HepG2 (cell line): ENCODE measurements at regions not wholly inside any gene's neighbourhood (a gene's known extent, or its start where the extent isn't known, plus 50 kb on each side); places are given as distances from the start of the nearest gene placed in this dataset.

Experiments used
- ATAC-seq: fragments of 200-7000 bp; cut with Tn5 transposase; 3 replicates; pipeline ENCODE4 v1.9.1; 2020; ENCODE audit warnings: mild to moderate bottlenecking, moderate library complexity
- BruUV-seq: library from RNA; stranded (reverse); fragments of 400-500 nt; replicated peaks from 2 replicates; lab custom pipeline; 2021; lab: Mats Ljungman, UMichigan
- CTCF ChIA-PET: fragments of 300-600 bp; formaldehyde crosslinking; extraction: SDS; loops from one replicate; lab custom pipeline; 2021; ENCODE audit warnings: low total read pairs, inconsistent platforms, low intra/inter-chr PET ratio; lab: Yijun Ruan, JAX
- POLR2A ChIA-PET: fragments of 350-600 bp; sonication (Branson Sonifier 250); formaldehyde crosslinking; loops from one replicate; lab custom pipeline; 2020; ENCODE audit warnings: antibody characterized with exemption, inconsistent platforms; lab: Yijun Ruan, JAX
- DNase-seq: peaks from one replicate; pipeline ENCODE4 v3.0.0-alpha.2; 2015; ENCODE audit warnings: low spot score
- FAIRE-seq: peaks from 3 replicates; lab custom pipeline; 2011; peaks lifted over from hg19 to GRCh38; lab: Jason Lieb, UNC
- H2AFZ ChIP-seq: one replicate; pipeline ENCODE4 v1.6.1; 2011; ENCODE audit warnings: low read length, inconsistent platforms
- H3K27ac ChIP-seq: fragments of 300-600 bp; 3 replicates; pipeline ENCODE4 v1.8.0; 2011; ENCODE audit warnings: mixed run types, mild to moderate bottlenecking, mixed read lengths, low read length, inconsistent platforms; ENCODE audit not compliant: insufficient read depth; ENCODE audit errors: extremely low read length
- H3K27me3 ChIP-seq, 2 experiments: fragments of 200-600 bp in 1 of 2; 2 replicates in 1 of 2; 3 replicates in 1 of 2; pipeline versions ENCODE4 v1.6.0 to v1.8.0; 2011; ENCODE audit warnings: low read length in 2 of 2, mild to moderate bottlenecking in 2 of 2, moderate library complexity in 2 of 2, inconsistent platforms in 1 of 2; ENCODE audit not compliant: insufficient read depth in 2 of 2, control insufficient read depth in 1 of 2
- H3K36me3 ChIP-seq, 2 experiments: fragments of 200-600 bp in 1 of 2; replicated peaks in 1 of 2; 2 replicates in 1 of 2; 3 replicates in 1 of 2; pipeline versions ENCODE4 v1.5.1 to v1.8.0; 2011; ENCODE audit warnings: low read length in 2 of 2, inconsistent platforms in 1 of 2; ENCODE audit not compliant: insufficient read depth in 2 of 2, control insufficient read depth in 1 of 2
- H3K4me1 ChIP-seq: 2 replicates; pipeline ENCODE4 v1.5.1; 2012; ENCODE audit warnings: low read length, inconsistent platforms; ENCODE audit not compliant: insufficient read depth
- H3K4me2 ChIP-seq: 2 replicates; pipeline ENCODE4 v1.6.0; 2011; ENCODE audit warnings: low read depth, low read length, inconsistent platforms
- H3K4me3 ChIP-seq, 3 experiments: fragments of 200-600 bp in 1 of 3; sonication (generic), shearing (Covaris generic) in 1 of 3; replicated peaks in 1 of 3; 2 replicates each; pipeline ENCODE4 v1.5.1; 2011 to 2016; ENCODE audit warnings: low read length in 3 of 3, inconsistent platforms in 2 of 3, low read depth in 2 of 3, mild to moderate bottlenecking in 2 of 3, control low read depth in 1 of 3, mixed read lengths in 1 of 3; ENCODE audit not compliant: insufficient read depth in 1 of 3
- H3K79me2 ChIP-seq: one replicate; pipeline ENCODE4 v1.6.1; 2011; ENCODE audit warnings: low read length, inconsistent platforms; ENCODE audit not compliant: insufficient read depth
- H3K9ac ChIP-seq: 2 replicates; pipeline ENCODE4 v1.6.0; 2011; ENCODE audit warnings: mild to moderate bottlenecking, low read depth, low read length, inconsistent platforms; ENCODE audit not compliant: insufficient read depth
- H3K9me3 ChIP-seq: 2 replicates; pipeline ENCODE4 v1.5.1; 2012; ENCODE audit warnings: mild to moderate bottlenecking, low read length
- H4K20me1 ChIP-seq: 2 replicates; pipeline ENCODE4 v1.6.0; 2011; ENCODE audit warnings: inconsistent platforms, mild to moderate bottlenecking, low read length, moderate library complexity; ENCODE audit not compliant: insufficient read depth
- CREM ChIP-seq, 2 experiments: sonication (generic) in 1 of 2; formaldehyde crosslinking in 1 of 2; IDR thresholded peaks; 2 replicates each; pipeline versions ENCODE4 v1.4.0 to v1.6.1; 2016 to 2020; ENCODE audit warnings: antibody characterized with exemption in 1 of 2, mild to moderate bottlenecking in 1 of 2, missing genetic modification reagents in 1 of 2
- DZIP1 ChIP-seq: sonication (generic); formaldehyde crosslinking; IDR thresholded peaks from 2 replicates; pipeline ENCODE4 v1.5.0; 2020; ENCODE audit warnings: mild to moderate bottlenecking, missing genetic modification reagents
- HMGXB4 ChIP-seq, 2 experiments: sonication (generic) in 1 of 2; formaldehyde crosslinking in 1 of 2; IDR thresholded peaks; 2 replicates each; pipeline versions ENCODE4 v1.4.0 to v1.6.1; 2018 to 2020; ENCODE audit warnings: missing genetic modification reagents in 2 of 2, borderline replicate concordance in 1 of 2, low read depth in 1 of 2, mild to moderate bottlenecking in 1 of 2, missing biosample characterization in 1 of 2
- NR2C2 ChIP-seq: sonication (generic); formaldehyde crosslinking; IDR thresholded peaks from 2 replicates; pipeline ENCODE4 v1.4.0; 2020; ENCODE audit warnings: missing genetic modification reagents, mild to moderate bottlenecking, moderate library complexity, borderline replicate concordance
- POLR2G ChIP-seq: fragments of 200-400 bp; formaldehyde crosslinking; IDR thresholded peaks from 2 replicates; pipeline ENCODE4 v1.6.1; 2018; ENCODE audit warnings: mild to moderate bottlenecking, low read depth, low read length, moderate library complexity
- SMAD9 ChIP-seq: sonication (generic); formaldehyde crosslinking; IDR thresholded peaks from 2 replicates; pipeline ENCODE4 v1.5.1; 2020; ENCODE audit warnings: mild to moderate bottlenecking, missing genetic modification reagents
- SPEN ChIP-seq: sonication (generic); formaldehyde crosslinking; IDR thresholded peaks from 2 replicates; pipeline ENCODE4 v1.5.1; 2020; ENCODE audit warnings: low read depth, mild to moderate bottlenecking, missing genetic modification reagents
- TEAD2 ChIP-seq: sonication (generic); formaldehyde crosslinking; IDR thresholded peaks from 2 replicates; pipeline ENCODE4 v1.9.0; 2021; ENCODE audit warnings: missing genetic modification reagents
- TFAP4 ChIP-seq: sonication (generic); IDR thresholded peaks from 2 replicates; pipeline ENCODE4 v1.6.1; 2016; ENCODE audit warnings: low read depth, borderline replicate concordance
- ZFAT ChIP-seq: sonication (generic); formaldehyde crosslinking; conservative IDR thresholded peaks from 2 replicates; pipeline ENCODE4 v1.8.1; 2023; ENCODE audit warnings: missing genetic modification reagents, inconsistent platforms
- ZNF333 ChIP-seq: sonication (generic); formaldehyde crosslinking; IDR thresholded peaks from 2 replicates; pipeline ENCODE4 v1.4.0; 2020; ENCODE audit warnings: mild to moderate bottlenecking, missing genetic modification reagents, borderline replicate concordance
- ZNF430 ChIP-seq: sonication (generic); formaldehyde crosslinking; IDR thresholded peaks from 2 replicates; pipeline ENCODE4 v1.9.0; 2021; ENCODE audit warnings: mild to moderate bottlenecking, missing genetic modification reagents
- ZNF577 ChIP-seq: sonication (generic); formaldehyde crosslinking; IDR thresholded peaks from 2 replicates; pipeline ENCODE4 v1.4.0; 2020; ENCODE audit warnings: mild to moderate bottlenecking, low read depth, missing genetic modification reagents, borderline replicate concordance
- WGBS: methylation state at CpG from one replicate; pipeline ENCODE4 v1.1.6; 2017; ENCODE audit warnings: low lambda C conversion rate; 5-methylcytosine and 5-hydroxymethylcytosine counted together
- in situ Hi-C: cut with HindIII; loops from 2 replicates; pipeline ENCODE4 v1.10.0; 2017; ENCODE audit warnings: low pct_unique_long_range_greater_than_20kb; ENCODE audit not compliant: extremely low pct_ligation_motif_present
- intact Hi-C: fragments of 100-400 bp; cut with micrococcal nuclease; formaldehyde crosslinking; loops from one replicate; pipeline ENCODE4 v1.10.0; 2022; ENCODE audit not compliant: unreplicated experiment

GRCh38 chr16:31713071-31713944 is 160.3 kb upstream of the ZNF267 start:
- Histone ChIP-seq H3K4me2 (peak overlapping the region; percentile 94), H3K9ac (peak overlapping the region; percentile 93), H4K20me1 (no peaks in the 10 kb centered on the region; the same call in 1 of the 2 replicates), H3K9me3 (no peaks in the 10 kb centered on the region), H3K36me3 (peaks cover 8 to 15% of the 10 kb centered on the region in 2 experiments), H3K79me2 (peaks cover 27% of the 10 kb centered on the region), H3K27me3 (no peaks in the 10 kb centered on the region; a peak in 1 of 5 replicates), H3K4me3 (peak overlapping the region; percentile 74 to 99 (median 91)), H3K4me1 (peaks cover 42% of the 10 kb centered on the region), H2AFZ (no peak overlapping the region), H3K27ac (peak overlapping the region; percentile 95)
- in situ Hi-C loops = loop anchor here (25.0 kb wide), 1 partner anchor 726 kb away; the partner anchor contains the start of gene HSD3B7
- DNase-seq (peak; percentile 97), FAIRE-seq (peak; percentile 97), ATAC-seq (peak; percentile 86)
- BruUV-seq = TSS peak; percentile 41
- WGBS = 2% methylated on average over 48 of the region's 59 CpGs
- ChIA-PET POLR2A (interaction anchor here (0.8 to 7.8 kb wide), 22 partner anchors 9 to 640 kb away, joined by 3 to 131 read pairs (median 6); partner anchors contain the start of genes ARMC5, FUS, KAT8 and RUSF1), CTCF (no interaction called here)
- intact Hi-C loops = loop anchor here (1.0 to 5.0 kb wide), 2 partner anchors 12 to 159 kb away; partner anchors contain the start of gene ZNF267
- peak; percentile 57 to 80; a peak in 3 of 4 replicates for TF ChIP-seq HMGXB4 (CRISPR knock-in tag; IDR thresholded peaks at IDR 0.05; ENCODE audit: borderline replicate concordance in 1 of 2, low read depth in 1 of 2)
- no peak for TF ChIP-seq NR2C2 (CRISPR knock-in tag)
- peak; percentile 85 for TF ChIP-seq ZFAT
- peak; percentile 95; the same call in 1 of the 2 replicates for TF ChIP-seq DZIP1 (CRISPR knock-in tag)
- no peak for TF ChIP-seq ZNF577 (CRISPR knock-in tag)
- peak; percentile 89; the same call in 1 of the 2 replicates for TF ChIP-seq ZNF333
- TF ChIP-seq SMAD9 = 0 out of 2 replicates have a peak, but pooled peaks have one; percentile 17
- TF ChIP-seq ZNF430 = peak; percentile 71; the same call in 1 of the 2 replicates
- peak; percentile 70 for TF ChIP-seq SPEN
- TF ChIP-seq TEAD2 (CRISPR knock-in tag) = 0 out of 2 replicates have a peak, but pooled peaks have one; percentile 80
- peak; percentile 100 for TF ChIP-seq POLR2G
- TF ChIP-seq TFAP4 = peak; percentile 50; the same call in 1 of the 2 replicates
- TF ChIP-seq CREM (IDR thresholded peaks at IDR 0.05) = peak; percentile 48; the same call in 1 of the 2 replicates
- no peak for TF ChIP-seq CREM (CRISPR knock-in tag; IDR thresholded peaks at IDR 0.05)
